A549 (cell line): ENCODE measurements at regions not wholly inside any gene's neighbourhood (a gene's known extent, or its start where the extent isn't known, plus 50 kb on each side); places are given as distances from the start of the nearest gene placed in this dataset.

Source experiments
- BCL3 ChIP-seq: fragments of >200 bp; sonication (Bioruptor Twin); formaldehyde crosslinking; IDR thresholded peaks from 3 replicates; pipeline ENCODE4 v1.6.1; 2016
- CTCF ChIP-seq: fragments of >200 bp; sonication (Bioruptor Twin); formaldehyde crosslinking; IDR thresholded peaks from 3 replicates; pipeline ENCODE4 v1.5.1; 2016
- EHMT2 ChIP-seq: fragments of 200-600 bp; sonication (generic); IDR thresholded peaks from 2 replicates; pipeline ENCODE4 v1.6.1; 2016; ENCODE audit warnings: antibody characterized with exemption, low read depth, mild to moderate bottlenecking, moderate library complexity
- POLR2A ChIP-seq: IDR thresholded peaks from 2 replicates; pipeline ENCODE4 v1.6.1; 2012; ENCODE audit warnings: mild to moderate bottlenecking, low read length
- REST ChIP-seq: fragments of 200-600 bp; sonication (generic); IDR thresholded peaks from 2 replicates; pipeline ENCODE4 v1.6.1; 2016; ENCODE audit warnings: antibody characterized with exemption, mild to moderate bottlenecking, moderate library complexity

GRCh38 chr2:144946263-144946662, 426.3 kb upstream of the ZEB2 start:
- TF ChIP-seq BCL3: no peak
- no peak for TF ChIP-seq CTCF
- TF ChIP-seq POLR2A: no peak
- no peak for TF ChIP-seq EHMT2
- TF ChIP-seq REST: no peak
